Small intestine (tissue), 7 donors: ENCODE measurements at regions not wholly inside any gene's neighbourhood (a gene's known extent, or its start where the extent isn't known, plus 50 kb on each side); places are given as distances from the start of the nearest gene placed in this dataset.
"Not testable (repeated sequence)": the region's sequence is repeated elsewhere in the genome, so short reads cannot be mapped to it uniquely, and the experiment has no call there.

ENCODE experiments used
- DNase-seq, 2 donors: peaks; one replicate each; pipeline versions ENCODE4 v3.0.0 to v3.0.0-alpha.2; 2013
- FAIRE-seq: peaks from 2 replicates; lab custom pipeline; 2012; peaks lifted over from hg19 to GRCh38; lab: Jason Lieb, UNC
- H3K27ac ChIP-seq, 3 donors: one replicate each; pipeline ENCODE4 v1.5.1; 2013; ENCODE audit warnings: low read length in 2 of 3, mild to moderate bottlenecking in 2 of 3, control low read depth in 1 of 3, inconsistent platforms in 1 of 3, low read depth in 1 of 3, moderate library complexity in 1 of 3
- H3K27me3 ChIP-seq, 3 donors: one replicate each; pipeline ENCODE4 v1.6.1; 2013; ENCODE audit warnings: low read length in 3 of 3, inconsistent platforms in 1 of 3; ENCODE audit not compliant: control insufficient read depth in 3 of 3, insufficient read depth in 3 of 3
- H3K36me3 ChIP-seq, 3 donors: one replicate each; pipeline ENCODE4 v1.6.1; 2013; ENCODE audit warnings: low read length in 3 of 3, inconsistent platforms in 1 of 3, low read depth in 1 of 3, mild to moderate bottlenecking in 1 of 3, moderate library complexity in 1 of 3; ENCODE audit not compliant: control insufficient read depth in 3 of 3, insufficient read depth in 2 of 3
- H3K4me1 ChIP-seq, 3 donors: one replicate each; pipeline ENCODE4 v1.6.1; 2013; ENCODE audit warnings: low read length in 2 of 3, inconsistent platforms in 1 of 3, low read depth in 1 of 3, mild to moderate bottlenecking in 1 of 3, moderate library complexity in 1 of 3; ENCODE audit not compliant: control insufficient read depth in 3 of 3, insufficient read depth in 2 of 3
- H3K4me3 ChIP-seq, 3 donors: one replicate each; pipeline ENCODE4 v1.5.1; 2013; ENCODE audit warnings: low read length in 3 of 3, control low read depth in 1 of 3, inconsistent platforms in 1 of 3, low read depth in 1 of 3, mild to moderate bottlenecking in 1 of 3, moderate library complexity in 1 of 3
- H3K9me3 ChIP-seq, 2 donors: one replicate each; pipeline ENCODE4 v1.6.1; 2013; ENCODE audit warnings: low read depth in 1 of 2, low read length in 1 of 2; ENCODE audit not compliant: control insufficient read depth in 2 of 2, insufficient read depth in 1 of 2
- WGBS, 3 donors: extraction: QIAGEN DNeasy Blood & Tissue Kit; methylation state at CpG; one replicate each; pipeline ENCODE4 v1.1.7; 2013; 5-methylcytosine and 5-hydroxymethylcytosine counted together
- donor health status: healthy with polysubstance abuse.
- donor health status: control.
- donor health status: control.
- donor health status: Bipolar disorder and iron deficiency.
- donor health status: healthy.

DNA sequence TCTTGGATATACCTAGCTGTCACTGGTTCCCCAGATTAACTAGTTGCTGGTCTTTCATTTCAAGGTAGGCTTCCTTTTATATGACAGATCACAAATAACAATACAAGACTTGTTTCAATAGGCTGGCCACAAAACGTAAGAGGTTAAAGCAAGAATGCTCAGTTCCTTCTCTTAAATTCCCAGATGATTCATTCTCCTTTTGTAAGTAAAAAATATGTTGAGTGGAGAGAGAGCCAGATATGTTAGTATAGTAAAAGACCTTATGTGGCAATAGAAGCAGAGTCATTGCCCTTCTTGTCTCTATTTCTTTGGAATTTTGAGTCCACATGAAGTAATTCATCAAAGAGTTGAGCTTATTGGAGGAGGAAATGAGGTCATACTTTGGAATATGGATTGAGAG lies 939.0 kb upstream of the ATXN7L3B start:
- Histone ChIP-seq H3K4me3 (no peak overlapping the region), H3K27ac (no peak overlapping the region), H3K4me1 (no peaks in the 10 kb centered on the region), H3K9me3 (no peaks in the 10 kb centered on the region), H3K36me3 (no peaks in the 10 kb centered on the region), H3K27me3 (no peaks in the 10 kb centered on the region)
- DNase-seq (no peak), FAIRE-seq (no peak)
- WGBS, 3 donors, result 51 to 67% (median 62%) methylated on average over 1 of the region's 1 CpG

- FAIRE-seq, result no peak
- WGBS, 3 donors, result 63 to 75% (median 63%) methylated on average over 2 of the region's 2 CpGs
- no peaks in the 10 kb centered on the region for H3K9me3 ChIP-seq
Measured at GRCh38 chr12:73599268-73599667, 938.4 kb upstream of the ATXN7L3B start.

GRCh38 chr12:73605925-73606324 lies 931.7 kb upstream of the ATXN7L3B start:
- not testable (repeated sequence) for H3K9me3 ChIP-seq, DNase-seq, H3K36me3 ChIP-seq, H3K27ac ChIP-seq, FAIRE-seq, H3K4me3 ChIP-seq, H3K4me1 ChIP-seq, H3K27me3 ChIP-seq
- 71 to 73% (median 71%) methylated on average over 9 of the region's 9 CpGs for WGBS, 3 donors

More at GRCh38 chr12:73599268-73599667, 938.4 kb upstream of the ATXN7L3B start:
- Histone ChIP-seq H3K27ac (no peak overlapping the region), H3K4me1 (no peaks in the 10 kb centered on the region), H3K27me3 (no peaks in the 10 kb centered on the region), H3K36me3 (no peaks in the 10 kb centered on the region), H3K4me3 (no peak overlapping the region)
- no peak for DNase-seq

GRCh38 chr12:73612551-73612950 lies 925.1 kb upstream of the ATXN7L3B start:
- Histone ChIP-seq H3K9me3 (no peaks in the 10 kb centered on the region), H3K4me3 (no peak overlapping the region), H3K4me1 (no peaks in the 10 kb centered on the region), H3K27me3 (no peaks in the 10 kb centered on the region), H3K27ac (no peak overlapping the region), H3K36me3 (no peaks in the 10 kb centered on the region)
- FAIRE-seq (no peak), DNase-seq (peak in 1 of 2 donors; percentile 10)

- Histone ChIP-seq H3K4me3 (no peak overlapping the region), H3K27me3 (no peaks in the 10 kb centered on the region), H3K27ac (no peak overlapping the region), H3K9me3 (no peaks in the 10 kb centered on the region), H3K4me1 (no peaks in the 10 kb centered on the region), H3K36me3 (no peaks in the 10 kb centered on the region)
- FAIRE-seq (no peak), DNase-seq (no peak)
- 81 to 90% (median 87%) methylated on average over 2 of the region's 2 CpGs for WGBS, 3 donors
Measured at GRCh38 chr12:73623421-73623820, 914.2 kb upstream of the ATXN7L3B start.

GRCh38 chr12:73625226-73625625 lies 912.4 kb upstream of the ATXN7L3B start:
- FAIRE-seq, result no peak
- Histone ChIP-seq H3K27ac (no peak overlapping the region), H3K36me3 (no peaks in the 10 kb centered on the region), H3K27me3 (no peaks in the 10 kb centered on the region), H3K9me3 (no peaks in the 10 kb centered on the region), H3K4me1 (no peaks in the 10 kb centered on the region), H3K4me3 (no peak overlapping the region)
- no peak for DNase-seq

- FAIRE-seq (no peak), DNase-seq (no peak)
- H3K4me1 ChIP-seq, result no peaks in the 10 kb centered on the region
- H3K9me3 ChIP-seq, result no peaks in the 10 kb centered on the region
- H3K27ac ChIP-seq, result no peak overlapping the region
- 65 to 73% (median 69%) methylated on average over 5 of the region's 5 CpGs for WGBS, 3 donors
- H3K27me3 ChIP-seq, result no peaks in the 10 kb centered on the region
- no peak overlapping the region for H3K4me3 ChIP-seq
- H3K36me3 ChIP-seq, result no peaks in the 10 kb centered on the region
Measured at GRCh38 chr12:73629171-73629570, 908.5 kb upstream of the ATXN7L3B start.

- FAIRE-seq (no peak), DNase-seq (no peak)
- H3K9me3 ChIP-seq, result no peaks in the 10 kb centered on the region
- H3K27ac ChIP-seq, result no peak overlapping the region
- no peak overlapping the region for H3K4me3 ChIP-seq
- H3K4me1 ChIP-seq, result no peaks in the 10 kb centered on the region
- no peaks in the 10 kb centered on the region for H3K27me3 ChIP-seq
- H3K36me3 ChIP-seq, result no peaks in the 10 kb centered on the region
- 40 to 59% (median 45%) methylated on average over 4 of the region's 4 CpGs for WGBS, 3 donors
Measured at GRCh38 chr12:73629893-73630831, 907.5 kb upstream of the ATXN7L3B start.

GRCh38 chr12:73632191-73632590 lies 905.4 kb upstream of the ATXN7L3B start:
- Histone ChIP-seq H3K9me3 (no peaks in the 10 kb centered on the region), H3K4me3 (no peak overlapping the region), H3K27me3 (no peaks in the 10 kb centered on the region), H3K4me1 (no peaks in the 10 kb centered on the region), H3K27ac (no peak overlapping the region), H3K36me3 (no peaks in the 10 kb centered on the region)
- DNase-seq, result no peak
- no peak for FAIRE-seq
